ENCODE measurements at regions not wholly inside any gene's neighbourhood (a gene's known extent, or its start where the extent isn't known, plus 50 kb on each side); places are given as distances from the start of the nearest gene placed in this dataset.

- no peak overlapping the region for H2BK120ac ChIP-seq (replicated peaks; ENCODE audit: low read depth, low read length)
- no peak overlapping the region for H2AFZ ChIP-seq (ENCODE audit: low read length)
- no peaks in the 10 kb centered on the region for H3K79me1 ChIP-seq (ENCODE audit: low read depth, low read length)
- H3K4me3 ChIP-seq (ENCODE audit: extremely low read depth in 1 of 4, insufficient read depth in 2 of 4, low read depth in 3 of 4, low read length in 4 of 4), result no peak overlapping the region
- H3K4me1 ChIP-seq (replicated peaks in 1 of 4; ENCODE audit: control insufficient read depth in 3 of 4, insufficient read depth in 4 of 4, low read length in 3 of 4), result no peaks in the 10 kb centered on the region
- no peak overlapping the region for H3K27ac ChIP-seq (ENCODE audit: low read depth, low read length)
- no peaks in the 10 kb centered on the region for H3K36me3 ChIP-seq (ENCODE audit: control insufficient read depth in 2 of 4, insufficient read depth in 4 of 4, low read length in 3 of 4)
- TF ChIP-seq, protein P1, sequence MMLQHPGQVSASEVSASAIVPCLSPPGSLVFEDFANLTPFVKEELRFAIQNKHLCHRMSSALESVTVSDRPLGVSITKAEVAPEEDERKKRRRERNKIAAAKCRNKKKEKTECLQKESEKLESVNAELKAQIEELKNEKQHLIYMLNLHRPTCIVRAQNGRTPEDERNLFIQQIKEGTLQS (IDR thresholded peaks at IDR 0.05; ENCODE audit: insufficient read depth, low read depth, low read length), result no peak
- TF ChIP-seq YY1 (IDR thresholded peaks at IDR 0.05; ENCODE audit: low read depth, low read length) (no peak), POU5F1 (IDR thresholded peaks at IDR 0.05; ENCODE audit: low read depth, low read length) (no peak), CHD2 (IDR thresholded peaks at IDR 0.05; ENCODE audit: low read length) (no peak), CREB1 (IDR thresholded peaks at IDR 0.05) (no peak), SIRT6 (IDR thresholded peaks at IDR 0.05; ENCODE audit: low read length) (no peak), JUN (IDR thresholded peaks at IDR 0.05; ENCODE audit: low read depth, low read length) (no peak)
- TF ChIP-seq, protein P2, sequence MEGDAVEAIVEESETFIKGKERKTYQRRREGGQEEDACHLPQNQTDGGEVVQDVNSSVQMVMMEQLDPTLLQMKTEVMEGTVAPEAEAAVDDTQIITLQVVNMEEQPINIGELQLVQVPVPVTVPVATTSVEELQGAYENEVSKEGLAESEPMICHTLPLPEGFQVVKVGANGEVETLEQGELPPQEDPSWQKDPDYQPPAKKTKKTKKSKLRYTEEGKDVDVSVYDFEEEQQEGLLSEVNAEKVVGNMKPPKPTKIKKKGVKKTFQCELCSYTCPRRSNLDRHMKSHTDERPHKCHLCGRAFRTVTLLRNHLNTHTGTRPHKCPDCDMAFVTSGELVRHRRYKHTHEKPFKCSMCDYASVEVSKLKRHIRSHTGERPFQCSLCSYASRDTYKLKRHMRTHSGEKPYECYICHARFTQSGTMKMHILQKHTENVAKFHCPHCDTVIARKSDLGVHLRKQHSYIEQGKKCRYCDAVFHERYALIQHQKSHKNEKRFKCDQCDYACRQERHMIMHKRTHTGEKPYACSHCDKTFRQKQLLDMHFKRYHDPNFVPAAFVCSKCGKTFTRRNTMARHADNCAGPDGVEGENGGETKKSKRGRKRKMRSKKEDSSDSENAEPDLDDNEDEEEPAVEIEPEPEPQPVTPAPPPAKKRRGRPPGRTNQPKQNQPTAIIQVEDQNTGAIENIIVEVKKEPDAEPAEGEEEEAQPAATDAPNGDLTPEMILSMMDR (IDR thresholded peaks at IDR 0.05; ENCODE audit: control extremely low read depth in 1 of 3, insufficient read depth in 1 of 3, low read depth in 1 of 3, low read length in 3 of 3), result no peak
- H2AK5ac ChIP-seq (ENCODE audit: low read depth, low read length), result no peak overlapping the region
- H2BK20ac ChIP-seq (ENCODE audit: low read length), result no peak overlapping the region
- no peak overlapping the region for H2BK12ac ChIP-seq (ENCODE audit: low read depth, low read length)
- no peak overlapping the region for H4K8ac ChIP-seq (ENCODE audit: extremely low read depth, insufficient read depth, low read length)
- H3K9ac ChIP-seq (replicated peaks in 1 of 4; ENCODE audit: extremely low read depth in 1 of 4, low read depth in 3 of 4, low read length in 3 of 4), result peak overlapping the region in 1 of 4 experiments; percentile 34; a peak in 1 of 7 replicates
- no peak overlapping the region for H3K4me2 ChIP-seq (ENCODE audit: insufficient read depth in 1 of 2, low read depth in 2 of 2, low read length in 2 of 2)
- H2BK5ac ChIP-seq (ENCODE audit: low read depth, low read length), result no peak overlapping the region
- ChIA-PET CTCF (ENCODE audit: partially characterized antibody) (interaction anchor here (0.9 to 1.5 kb wide), 4 partner anchors 10 to 155 kb away, joined by 3 to 4 read pairs (median 3); no protein-coding TSS in a partner anchor), POLR2A (ENCODE audit: partially characterized antibody) (interaction anchor here (0.6 kb wide), 1 partner anchor 55 kb away, joined by 3 read pairs; no protein-coding TSS in a partner anchor)
- H4K91ac ChIP-seq (replicated peaks; ENCODE audit: insufficient read length, low read length), result no peak overlapping the region
- no peak overlapping the region for H3K18ac ChIP-seq (ENCODE audit: extremely low read depth, low read length)
- no peak for DNase-seq (ENCODE audit: low read depth in 1 of 2, low spot score in 2 of 2)
- H3K14ac ChIP-seq (ENCODE audit: insufficient read length), result no peak overlapping the region
- H3K27me3 ChIP-seq (replicated peaks in 1 of 4; ENCODE audit: control insufficient read depth in 3 of 4, extremely low read depth in 1 of 4, insufficient read depth in 3 of 4, low read length in 3 of 4), result no peaks in the 10 kb centered on the region
- H3K23me2 ChIP-seq (ENCODE audit: low read depth, low read length), result no peaks in the 10 kb centered on the region
- no peaks in the 10 kb centered on the region for H4K20me1 ChIP-seq (replicated peaks in 1 of 2; ENCODE audit: control insufficient read depth in 1 of 2, insufficient read depth in 2 of 2, low read length in 2 of 2)
- 91% methylated on average over 2 of the region's 2 CpGs; no CpG with 5 or more reads in 1 of the 2 experiments for WGBS, 2 experiments (ENCODE audit: extremely low coverage in 1 of 2, insufficient coverage in 1 of 2, insufficient read length in 1 of 2, insufficient replicate concordance in 2 of 2, low coverage in 1 of 2, low lambda C conversion rate in 2 of 2, missing lambda C conversion rate in 1 of 2)
- FAIRE-seq, result no peak
- H4K5ac ChIP-seq (ENCODE audit: insufficient read length, low read depth, low read length), result no peak overlapping the region
- no peak overlapping the region for H2BK15ac ChIP-seq (ENCODE audit: low read length)
- no peak overlapping the region for H3K23ac ChIP-seq (ENCODE audit: insufficient read length)
- H3K9me3 ChIP-seq (ENCODE audit: insufficient read depth in 2 of 2, low read depth in 1 of 2, low read length in 1 of 2), result no peaks in the 10 kb centered on the region
- no peak overlapping the region for H3K4ac ChIP-seq (replicated peaks; ENCODE audit: insufficient read length, low read depth, low read length)
- no peak overlapping the region for H3K56ac ChIP-seq (replicated peaks; ENCODE audit: insufficient read length, low read depth, low read length)
- no peaks in the 10 kb centered on the region for H3K79me2 ChIP-seq (ENCODE audit: control insufficient read depth in 1 of 2, insufficient read depth in 2 of 2, low read length in 2 of 2)
Measured at GRCh38 chr5:5854087-5854486, 431.6 kb downstream of the ICE1 start.

Measured in H1 (cell line).